HFFc6 (cell line): ENCODE measurements at regions not wholly inside any gene's neighbourhood (a gene's known extent, or its start where the extent isn't known, plus 50 kb on each side); places are given as distances from the start of the nearest gene placed in this dataset.

Experiments
- DNase-seq: peaks from one replicate; pipeline ENCODE4 v3.0.0-alpha.2; 2018
- H3K27ac Mint-ChIP-seq: 2 replicates; pipeline ENCODE4 v1.8.0; 2020; ENCODE audit warnings: mild to moderate bottlenecking, mixed read lengths
- H3K27me3 Mint-ChIP-seq: 2 replicates; pipeline ENCODE4 v1.8.0; 2021; ENCODE audit warnings: mild to moderate bottlenecking, moderate library complexity, mixed read lengths; ENCODE audit not compliant: insufficient read depth
- H3K36me3 Mint-ChIP-seq: 2 replicates; pipeline ENCODE4 v1.8.0; 2021; ENCODE audit warnings: low read depth, mixed read lengths
- H3K4me1 Mint-ChIP-seq: 2 replicates; pipeline ENCODE4 v1.8.0; 2020; ENCODE audit warnings: low read depth, mixed read lengths
- H3K4me3 Mint-ChIP-seq: 2 replicates; pipeline ENCODE4 v1.8.0; 2020; ENCODE audit warnings: mild to moderate bottlenecking, moderate library complexity, mixed read lengths
- H3K9me3 Mint-ChIP-seq: 2 replicates; pipeline ENCODE4 v1.8.0; 2020; ENCODE audit warnings: mild to moderate bottlenecking, mixed read lengths
- CTCF ChIP-seq: fragments of 200-600 bp; sonication (generic); IDR thresholded peaks from 2 replicates; pipeline ENCODE4 v1.5.0; 2021; ENCODE audit warnings: antibody characterized with exemption, mild to moderate bottlenecking

GRCh38 chr11:19472679-19473078, 231.9 kb upstream of the E2F8 start:
- H3K27ac Mint-ChIP-seq: no peak overlapping the region
- peaks cover 36% of the 10 kb centered on the region for H3K27me3 Mint-ChIP-seq
- H3K4me1 Mint-ChIP-seq: no peaks in the 10 kb centered on the region
- no peak for DNase-seq
- H3K9me3 Mint-ChIP-seq: no peaks in the 10 kb centered on the region
- no peaks in the 10 kb centered on the region for H3K36me3 Mint-ChIP-seq
- TF ChIP-seq CTCF: no peak
- no peak overlapping the region for H3K4me3 Mint-ChIP-seq

GRCh38 chr11:19467904-19468303, 227.2 kb upstream of the E2F8 start:
- no peak overlapping the region for H3K4me3 Mint-ChIP-seq
- no peak for DNase-seq
- no peak overlapping the region for H3K27ac Mint-ChIP-seq
- peaks cover 44% of the 10 kb centered on the region for H3K27me3 Mint-ChIP-seq
- H3K36me3 Mint-ChIP-seq: no peaks in the 10 kb centered on the region
- no peaks in the 10 kb centered on the region for H3K9me3 Mint-ChIP-seq
- TF ChIP-seq CTCF: no peak
- H3K4me1 Mint-ChIP-seq: no peaks in the 10 kb centered on the region

- TF ChIP-seq CTCF: no peak
- no peak overlapping the region for H3K27ac Mint-ChIP-seq
- H3K27me3 Mint-ChIP-seq: peaks cover 53% of the 10 kb centered on the region
- no peaks in the 10 kb centered on the region for H3K9me3 Mint-ChIP-seq
- no peaks in the 10 kb centered on the region for H3K4me1 Mint-ChIP-seq
- no peaks in the 10 kb centered on the region for H3K36me3 Mint-ChIP-seq
- no peak for DNase-seq
- no peak overlapping the region for H3K4me3 Mint-ChIP-seq
Measured at GRCh38 chr11:19466314-19466713, 225.6 kb upstream of the E2F8 start.

- Mint-ChIP-seq H3K27ac (no peak overlapping the region), H3K9me3 (no peaks in the 10 kb centered on the region), H3K27me3 (peaks cover 46% of the 10 kb centered on the region), H3K36me3 (no peaks in the 10 kb centered on the region), H3K4me1 (no peaks in the 10 kb centered on the region), H3K4me3 (no peak overlapping the region)
- TF ChIP-seq CTCF: no peak
- no peak for DNase-seq
Measured at GRCh38 chr11:19463976-19464375, 223.2 kb upstream of the E2F8 start.

GRCh38 chr11:19460718-19461405, 220.1 kb upstream of the E2F8 start:
- H3K27ac Mint-ChIP-seq: no peak overlapping the region
- H3K27me3 Mint-ChIP-seq: peaks cover 43% of the 10 kb centered on the region
- no peaks in the 10 kb centered on the region for H3K9me3 Mint-ChIP-seq
- no peak for DNase-seq
- no peak for TF ChIP-seq CTCF
- no peaks in the 10 kb centered on the region for H3K4me1 Mint-ChIP-seq
- H3K4me3 Mint-ChIP-seq: no peak overlapping the region
- no peaks in the 10 kb centered on the region for H3K36me3 Mint-ChIP-seq

- Mint-ChIP-seq H3K4me1 (no peaks in the 10 kb centered on the region), H3K36me3 (no peaks in the 10 kb centered on the region), H3K27ac (no peak overlapping the region), H3K4me3 (no peak overlapping the region), H3K9me3 (no peaks in the 10 kb centered on the region), H3K27me3 (peaks cover 43% of the 10 kb centered on the region)
- DNase-seq: no peak
- TF ChIP-seq CTCF: no peak
Measured at GRCh38 chr11:19459240-19459639, 218.5 kb upstream of the E2F8 start.
